A549 (cell line): ENCODE measurements at regions not wholly inside any gene's neighbourhood (a gene's known extent, or its start where the extent isn't known, plus 50 kb on each side); places are given as distances from the start of the nearest gene placed in this dataset.

ENCODE experiments used
- ATAC-seq, 2 experiments: fragments of 200-7000 bp in 1 of 2; fragments of >200 bp in 1 of 2; cut with Nextera tagmentation in 1 of 2; cut with Tn5 transposase in 1 of 2; 3 replicates each; pipeline versions ENCODE4 v1.8.0 to v1.9.1; 2018 to 2020; ENCODE audit warnings: mild to moderate bottlenecking in 1 of 2, moderate library complexity in 1 of 2
- CTCF ChIA-PET: fragments of 300-600 bp; sonication (Branson Sonifier 250); formaldehyde crosslinking; extraction: SDS; loops from one replicate; lab custom pipeline; 2021; ENCODE audit warnings: antibody characterized with exemption, inconsistent platforms; lab: Yijun Ruan, JAX
- POLR2A ChIA-PET: fragments of 350-600 bp; formaldehyde crosslinking; extraction: SDS; loops from one replicate; lab custom pipeline; 2021; ENCODE audit warnings: antibody characterized with exemption, inconsistent platforms; lab: Yijun Ruan, JAX
- DNase-seq, 2 experiments: peaks; one replicate each; pipeline versions ENCODE4 v3.0.0 to v3.0.0-alpha.2; 2011 to 2016; ENCODE audit warnings: low read depth in 1 of 2, low spot score in 1 of 2
- FAIRE-seq: peaks from 2 replicates; lab custom pipeline; 2011; peaks lifted over from hg19 to GRCh38; lab: Jason Lieb, UNC
- H3K27ac ChIP-seq, 2 experiments: fragments of >200 bp; sonication (Bioruptor Twin); formaldehyde crosslinking; 3 replicates each; pipeline ENCODE4 v1.5.1; 2016 to 2017
- H3K4me1 ChIP-seq: fragments of >200 bp; sonication (Bioruptor Twin); formaldehyde crosslinking; 3 replicates; pipeline ENCODE4 v1.6.1; 2016
- H3K4me2 ChIP-seq: fragments of >200 bp; sonication (Bioruptor Twin); formaldehyde crosslinking; 3 replicates; pipeline ENCODE4 v1.6.1; 2016
- H3K4me3 ChIP-seq: fragments of >200 bp; sonication (Bioruptor Twin); formaldehyde crosslinking; 3 replicates; pipeline ENCODE4 v1.5.1; 2016
- H3K9me3 ChIP-seq: fragments of >200 bp; sonication (Bioruptor Twin); formaldehyde crosslinking; 3 replicates; pipeline ENCODE4 v1.6.1; 2016
- CBX2 ChIP-seq: fragments of 200-600 bp; sonication (generic); IDR thresholded peaks from 2 replicates; pipeline ENCODE4 v1.6.1; 2016; ENCODE audit warnings: low read depth, mild to moderate bottlenecking, borderline replicate concordance
- CBX8 ChIP-seq: fragments of 200-600 bp; sonication (generic); IDR thresholded peaks from 2 replicates; pipeline ENCODE4 v1.6.1; 2016
- FOSL2 ChIP-seq, 2 experiments: fragments of 450-650 bp in 1 of 2; fragments of >200 bp in 1 of 2; sonication (Bioruptor Twin) in 1 of 2; formaldehyde crosslinking; IDR thresholded peaks; 2 replicates each; pipeline versions ENCODE4 v1.5.0 to v1.6.1; 2016 to 2020; ENCODE audit warnings: mild to moderate bottlenecking in 1 of 2, moderate library complexity in 1 of 2
- FOXS1 ChIP-seq: fragments of 250-450 bp; sonication (Bioruptor Pico); IDR thresholded peaks from 2 replicates; pipeline ENCODE4 v1.5.0; 2020; ENCODE audit warnings: mild to moderate bottlenecking, moderate library complexity
- GATA3 ChIP-seq: IDR thresholded peaks from 2 replicates; pipeline ENCODE4 v1.6.1; 2012; ENCODE audit warnings: borderline replicate concordance
- HEYL ChIP-seq: fragments of 250-450 bp; sonication (Bioruptor Pico); IDR thresholded peaks from 2 replicates; pipeline ENCODE4 v1.8.0; 2021; ENCODE audit warnings: mild to moderate bottlenecking, moderate library complexity
- HOXA7 ChIP-seq: fragments of 250-450 bp; sonication (Bioruptor Pico); IDR thresholded peaks from 2 replicates; pipeline ENCODE4 v1.5.0; 2020; ENCODE audit warnings: mild to moderate bottlenecking, moderate library complexity
- HOXB13 ChIP-seq: fragments of 250-450 bp; sonication (Bioruptor Pico); IDR thresholded peaks from 2 replicates; pipeline ENCODE4 v1.5.0; 2020; ENCODE audit warnings: low read depth, mild to moderate bottlenecking, moderate library complexity
- HOXB5 ChIP-seq: fragments of 250-450 bp; sonication (Bioruptor Pico); IDR thresholded peaks from 2 replicates; pipeline ENCODE4 v1.5.0; 2020; ENCODE audit warnings: mild to moderate bottlenecking, moderate library complexity
- JUNB ChIP-seq: fragments of >200 bp; sonication (Bioruptor Twin); formaldehyde crosslinking; IDR thresholded peaks from 2 replicates; pipeline ENCODE4 v1.6.1; 2016
- MAFK ChIP-seq: fragments of 450-650 bp; IDR thresholded peaks from 2 replicates; pipeline ENCODE4 v1.6.1; 2014; ENCODE audit not compliant: partially characterized antibody
- NFE2L2 ChIP-seq: fragments of 150-350 bp; conservative IDR thresholded peaks from 2 replicates; pipeline ENCODE4 v1.6.1; 2014; ENCODE audit warnings: low read length
- NPAS2 ChIP-seq: fragments of 250-450 bp; sonication (Bioruptor Pico); IDR thresholded peaks from 2 replicates; pipeline ENCODE4 v1.8.0; 2022; ENCODE audit warnings: mild to moderate bottlenecking, moderate library complexity, borderline replicate concordance
- POLR2A ChIP-seq: IDR thresholded peaks from 2 replicates; pipeline ENCODE4 v1.6.1; 2012; ENCODE audit warnings: mild to moderate bottlenecking, low read length
- REST ChIP-seq: fragments of 200-600 bp; sonication (generic); IDR thresholded peaks from 2 replicates; pipeline ENCODE4 v1.6.1; 2016; ENCODE audit warnings: antibody characterized with exemption, mild to moderate bottlenecking, moderate library complexity
- ZC3H11A ChIP-seq: fragments of 450-650 bp; IDR thresholded peaks from 2 replicates; pipeline ENCODE4 v1.6.1; 2014; ENCODE audit warnings: antibody characterized with exemption, mild to moderate bottlenecking
- ZFP36 ChIP-seq: fragments of 450-650 bp; IDR thresholded peaks from 2 replicates; pipeline ENCODE4 v1.6.1; 2014; ENCODE audit warnings: borderline replicate concordance; ENCODE audit not compliant: partially characterized antibody
- ZNF302 ChIP-seq: fragments of 250-450 bp; sonication (Bioruptor Pico); IDR thresholded peaks from 2 replicates; pipeline ENCODE4 v1.9.0; 2021; ENCODE audit warnings: inconsistent platforms, mild to moderate bottlenecking, moderate library complexity
- WGBS: methylation state at CpG from one replicate; pipeline ENCODE4 v1.1.6; 2017; ENCODE audit errors: missing lambda C conversion rate; 5-methylcytosine and 5-hydroxymethylcytosine counted together
- TF ChIP-seq, protein P1 (sequence below): fragments of 150-350 bp; IDR thresholded peaks from 2 replicates; pipeline ENCODE4 v1.6.1; 2014; ENCODE audit warnings: low read depth, mild to moderate bottlenecking, low read length
- TF ChIP-seq, protein P2 (sequence below): fragments of 450-650 bp; IDR thresholded peaks from 2 replicates; pipeline ENCODE4 v1.6.1; 2014; ENCODE audit warnings: antibody characterized with exemption
- TF ChIP-seq, protein P3 (sequence below): IDR thresholded peaks from 2 replicates; pipeline ENCODE4 v1.6.1; 2012
- TF ChIP-seq, protein P4 (sequence below): fragments of 250-450 bp; sonication (Bioruptor Pico); IDR thresholded peaks from 2 replicates; pipeline ENCODE4 v1.5.0; 2020; ENCODE audit warnings: low read depth, mild to moderate bottlenecking, moderate library complexity

- Histone ChIP-seq H3K27ac (no peak overlapping the region), H3K4me1 (no peaks in the 10 kb centered on the region), H3K4me3 (no peak overlapping the region), H3K4me2 (no peak overlapping the region), H3K9me3 (peaks cover 13% of the 10 kb centered on the region; the same call in 2 of the 3 replicates)
- no peak for DNase-seq
- peak in 1 of 2 experiments; percentile 30; a peak in 1 of 6 replicates for ATAC-seq
- ChIA-PET POLR2A (no interaction called here), CTCF (interaction anchor here (0.7 kb wide), 1 partner anchor 15 kb away, joined by 3 read pairs; no protein-coding TSS in a partner anchor)
- WGBS, result 69% methylated on average over 5 of the region's 5 CpGs
- TF ChIP-seq GATA3 (no peak), REST (no peak), POLR2A (no peak)
- TF ChIP-seq, protein P1, sequence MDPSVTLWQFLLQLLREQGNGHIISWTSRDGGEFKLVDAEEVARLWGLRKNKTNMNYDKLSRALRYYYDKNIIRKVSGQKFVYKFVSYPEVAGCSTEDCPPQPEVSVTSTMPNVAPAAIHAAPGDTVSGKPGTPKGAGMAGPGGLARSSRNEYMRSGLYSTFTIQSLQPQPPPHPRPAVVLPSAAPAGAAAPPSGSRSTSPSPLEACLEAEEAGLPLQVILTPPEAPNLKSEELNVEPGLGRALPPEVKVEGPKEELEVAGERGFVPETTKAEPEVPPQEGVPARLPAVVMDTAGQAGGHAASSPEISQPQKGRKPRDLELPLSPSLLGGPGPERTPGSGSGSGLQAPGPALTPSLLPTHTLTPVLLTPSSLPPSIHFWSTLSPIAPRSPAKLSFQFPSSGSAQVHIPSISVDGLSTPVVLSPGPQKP, result no peak
- no peak for FAIRE-seq
These were observed 116.9 kb upstream of the PCGF5 start for GRCh38 chr10:91103384-91104192.

GRCh38 chr10:91104193-91105041 lies 116.0 kb upstream of the PCGF5 start:
- 49% methylated on average over 13 of the region's 13 CpGs for WGBS
- POLR2A ChIA-PET, result no interaction called here
- FAIRE-seq (no peak), ATAC-seq (peak in 1 of 2 experiments; percentile 38; a peak in 2 of 6 replicates), DNase-seq (no peak)
- H3K4me2 ChIP-seq, result no peak overlapping the region
- TF ChIP-seq, protein P2, sequence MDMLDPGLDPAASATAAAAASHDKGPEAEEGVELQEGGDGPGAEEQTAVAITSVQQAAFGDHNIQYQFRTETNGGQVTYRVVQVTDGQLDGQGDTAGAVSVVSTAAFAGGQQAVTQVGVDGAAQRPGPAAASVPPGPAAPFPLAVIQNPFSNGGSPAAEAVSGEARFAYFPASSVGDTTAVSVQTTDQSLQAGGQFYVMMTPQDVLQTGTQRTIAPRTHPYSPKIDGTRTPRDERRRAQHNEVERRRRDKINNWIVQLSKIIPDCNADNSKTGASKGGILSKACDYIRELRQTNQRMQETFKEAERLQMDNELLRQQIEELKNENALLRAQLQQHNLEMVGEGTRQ, result no peak
- TF ChIP-seq, protein P3, sequence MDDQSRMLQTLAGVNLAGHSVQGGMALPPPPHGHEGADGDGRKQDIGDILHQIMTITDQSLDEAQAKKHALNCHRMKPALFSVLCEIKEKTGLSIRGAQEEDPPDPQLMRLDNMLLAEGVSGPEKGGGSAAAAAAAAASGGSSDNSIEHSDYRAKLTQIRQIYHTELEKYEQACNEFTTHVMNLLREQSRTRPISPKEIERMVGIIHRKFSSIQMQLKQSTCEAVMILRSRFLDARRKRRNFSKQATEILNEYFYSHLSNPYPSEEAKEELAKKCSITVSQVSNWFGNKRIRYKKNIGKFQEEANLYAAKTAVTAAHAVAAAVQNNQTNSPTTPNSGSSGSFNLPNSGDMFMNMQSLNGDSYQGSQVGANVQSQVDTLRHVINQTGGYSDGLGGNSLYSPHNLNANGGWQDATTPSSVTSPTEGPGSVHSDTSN, result no peak
- no peak for TF ChIP-seq ZFP36
- H3K4me3 ChIP-seq, result no peak overlapping the region
- no peak overlapping the region for H3K27ac ChIP-seq
- H3K9me3 ChIP-seq, result 0 out of 3 replicates have a peak, but pooled peaks cover 9% of the 10 kb centered on the region
- CTCF ChIA-PET, result no interaction called here
- H3K4me1 ChIP-seq, result no peaks in the 10 kb centered on the region

DNA sequence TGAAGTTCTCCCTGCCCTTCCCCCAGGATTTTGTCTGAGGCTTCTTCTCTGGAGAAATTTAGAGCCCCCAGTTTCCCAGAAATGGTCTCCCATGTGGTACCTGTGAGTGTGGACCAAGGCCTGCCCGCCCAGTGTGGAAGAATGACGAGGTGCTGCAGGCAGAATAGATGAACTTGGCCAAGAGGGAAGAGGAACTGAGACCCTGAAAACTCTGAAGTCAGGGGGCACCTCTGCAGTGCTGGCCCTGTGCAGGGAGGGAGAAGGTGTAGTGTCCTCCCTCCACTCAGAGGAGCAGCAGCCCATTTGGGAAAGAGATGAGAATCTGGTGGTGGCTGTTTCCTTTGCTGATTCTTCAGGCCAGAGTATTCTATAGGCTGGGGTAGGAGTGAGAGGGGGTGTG lies 115.2 kb upstream of the PCGF5 start:
- WGBS, result 60% methylated on average over 1 of the region's 2 CpGs
- DNase-seq (no peak), FAIRE-seq (no peak), ATAC-seq (no peak)
- ChIA-PET CTCF (no interaction called here), POLR2A (no interaction called here)
- Histone ChIP-seq H3K4me2 (no peak overlapping the region), H3K9me3 (0 out of 3 replicates have a peak, but pooled peaks cover 9% of the 10 kb centered on the region), H3K4me3 (no peak overlapping the region), H3K4me1 (no peaks in the 10 kb centered on the region), H3K27ac (no peak overlapping the region)
- TF ChIP-seq, protein P3, result no peak
- no peak for TF ChIP-seq HOXA7 (CRISPR knock-in tag)
- TF ChIP-seq MAFK, result no peak
- no peak for TF ChIP-seq ZC3H11A
- no peak for TF ChIP-seq ZNF302
- TF ChIP-seq NPAS2 (CRISPR knock-in tag), result no peak
- TF ChIP-seq FOXS1 (CRISPR knock-in tag), result no peak
- TF ChIP-seq CBX8, result no peak
- TF ChIP-seq NFE2L2, result no peak
- no peak for TF ChIP-seq HOXB5 (CRISPR knock-in tag)
- no peak for TF ChIP-seq HOXB13 (CRISPR knock-in tag)
- no peak for TF ChIP-seq FOSL2 (IDR thresholded peaks at IDR 0.05)
- no peak for TF ChIP-seq FOSL2 (CRISPR knock-in tag; IDR thresholded peaks at IDR 0.05)
- no peak for TF ChIP-seq HEYL (CRISPR knock-in tag)
- TF ChIP-seq JUNB, result no peak
- no peak for TF ChIP-seq CBX2
- TF ChIP-seq, protein P4, sequence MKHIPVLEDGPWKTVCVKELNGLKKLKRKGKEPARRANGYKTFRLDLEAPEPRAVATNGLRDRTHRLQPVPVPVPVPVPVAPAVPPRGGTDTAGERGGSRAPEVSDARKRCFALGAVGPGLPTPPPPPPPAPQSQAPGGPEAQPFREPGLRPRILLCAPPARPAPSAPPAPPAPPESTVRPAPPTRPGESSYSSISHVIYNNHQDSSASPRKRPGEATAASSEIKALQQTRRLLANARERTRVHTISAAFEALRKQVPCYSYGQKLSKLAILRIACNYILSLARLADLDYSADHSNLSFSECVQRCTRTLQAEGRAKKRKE (CRISPR knock-in tag), result no peak
